ENCODE measurements at regions not wholly inside any gene's neighbourhood (a gene's known extent, or its start where the extent isn't known, plus 50 kb on each side); places are given as distances from the start of the nearest gene placed in this dataset.

GRCh38 chr1:204806943-204807687 lies 63.5 kb upstream of the NFASC start (continued):
- TF ChIP-seq ZBTB7B (CRISPR knock-in tag; IDR thresholded peaks at IDR 0.05) (peak; percentile 47; the same call in 1 of the 2 replicates), RFXANK (CRISPR knock-in tag; IDR thresholded peaks at IDR 0.05) (no peak), PPARG (CRISPR knock-in tag; conservative IDR thresholded peaks at IDR 0.05) (peak; percentile 97), LCORL (IDR thresholded peaks at IDR 0.05) (no peak), LCORL (CRISPR knock-in tag; IDR thresholded peaks at IDR 0.05) (peak; percentile 47; the same call in 1 of the 2 replicates), RXRB (CRISPR knock-in tag; IDR thresholded peaks at IDR 0.05; ENCODE audit: borderline replicate concordance) (peak; percentile 92), ZNF414 (CRISPR knock-in tag; IDR thresholded peaks at IDR 0.05) (0 out of 2 replicates have a peak, but pooled peaks have one; percentile 41), KDM3A (CRISPR knock-in tag; IDR thresholded peaks at IDR 0.05; ENCODE audit: low read depth) (peak; percentile 54; the same call in 1 of the 2 replicates), JUNB (CRISPR knock-in tag; IDR thresholded peaks at IDR 0.05; ENCODE audit: borderline replicate concordance) (no peak), MYPOP (CRISPR knock-in tag; IDR thresholded peaks at IDR 0.05) (peak; percentile 66; the same call in 1 of the 2 replicates), MLLT10 (CRISPR knock-in tag; IDR thresholded peaks at IDR 0.05) (no peak), SNAI1 (CRISPR knock-in tag; IDR thresholded peaks at IDR 0.05; ENCODE audit: borderline replicate concordance) (0 out of 2 replicates have a peak, but pooled peaks have one; percentile 19), ZNF180 (CRISPR knock-in tag; IDR thresholded peaks at IDR 0.05; ENCODE audit: borderline replicate concordance, low read depth) (no peak)
- TF ChIP-seq, protein P1, sequence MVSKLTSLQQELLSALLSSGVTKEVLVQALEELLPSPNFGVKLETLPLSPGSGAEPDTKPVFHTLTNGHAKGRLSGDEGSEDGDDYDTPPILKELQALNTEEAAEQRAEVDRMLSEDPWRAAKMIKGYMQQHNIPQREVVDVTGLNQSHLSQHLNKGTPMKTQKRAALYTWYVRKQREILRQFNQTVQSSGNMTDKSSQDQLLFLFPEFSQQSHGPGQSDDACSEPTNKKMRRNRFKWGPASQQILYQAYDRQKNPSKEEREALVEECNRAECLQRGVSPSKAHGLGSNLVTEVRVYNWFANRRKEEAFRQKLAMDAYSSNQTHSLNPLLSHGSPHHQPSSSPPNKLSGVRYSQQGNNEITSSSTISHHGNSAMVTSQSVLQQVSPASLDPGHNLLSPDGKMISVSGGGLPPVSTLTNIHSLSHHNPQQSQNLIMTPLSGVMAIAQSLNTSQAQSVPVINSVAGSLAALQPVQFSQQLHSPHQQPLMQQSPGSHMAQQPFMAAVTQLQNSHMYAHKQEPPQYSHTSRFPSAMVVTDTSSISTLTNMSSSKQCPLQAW (CRISPR knock-in tag; IDR thresholded peaks at IDR 0.05): 0 out of 2 replicates have a peak, but pooled peaks have one; percentile 35
- TF ChIP-seq, protein P2, sequence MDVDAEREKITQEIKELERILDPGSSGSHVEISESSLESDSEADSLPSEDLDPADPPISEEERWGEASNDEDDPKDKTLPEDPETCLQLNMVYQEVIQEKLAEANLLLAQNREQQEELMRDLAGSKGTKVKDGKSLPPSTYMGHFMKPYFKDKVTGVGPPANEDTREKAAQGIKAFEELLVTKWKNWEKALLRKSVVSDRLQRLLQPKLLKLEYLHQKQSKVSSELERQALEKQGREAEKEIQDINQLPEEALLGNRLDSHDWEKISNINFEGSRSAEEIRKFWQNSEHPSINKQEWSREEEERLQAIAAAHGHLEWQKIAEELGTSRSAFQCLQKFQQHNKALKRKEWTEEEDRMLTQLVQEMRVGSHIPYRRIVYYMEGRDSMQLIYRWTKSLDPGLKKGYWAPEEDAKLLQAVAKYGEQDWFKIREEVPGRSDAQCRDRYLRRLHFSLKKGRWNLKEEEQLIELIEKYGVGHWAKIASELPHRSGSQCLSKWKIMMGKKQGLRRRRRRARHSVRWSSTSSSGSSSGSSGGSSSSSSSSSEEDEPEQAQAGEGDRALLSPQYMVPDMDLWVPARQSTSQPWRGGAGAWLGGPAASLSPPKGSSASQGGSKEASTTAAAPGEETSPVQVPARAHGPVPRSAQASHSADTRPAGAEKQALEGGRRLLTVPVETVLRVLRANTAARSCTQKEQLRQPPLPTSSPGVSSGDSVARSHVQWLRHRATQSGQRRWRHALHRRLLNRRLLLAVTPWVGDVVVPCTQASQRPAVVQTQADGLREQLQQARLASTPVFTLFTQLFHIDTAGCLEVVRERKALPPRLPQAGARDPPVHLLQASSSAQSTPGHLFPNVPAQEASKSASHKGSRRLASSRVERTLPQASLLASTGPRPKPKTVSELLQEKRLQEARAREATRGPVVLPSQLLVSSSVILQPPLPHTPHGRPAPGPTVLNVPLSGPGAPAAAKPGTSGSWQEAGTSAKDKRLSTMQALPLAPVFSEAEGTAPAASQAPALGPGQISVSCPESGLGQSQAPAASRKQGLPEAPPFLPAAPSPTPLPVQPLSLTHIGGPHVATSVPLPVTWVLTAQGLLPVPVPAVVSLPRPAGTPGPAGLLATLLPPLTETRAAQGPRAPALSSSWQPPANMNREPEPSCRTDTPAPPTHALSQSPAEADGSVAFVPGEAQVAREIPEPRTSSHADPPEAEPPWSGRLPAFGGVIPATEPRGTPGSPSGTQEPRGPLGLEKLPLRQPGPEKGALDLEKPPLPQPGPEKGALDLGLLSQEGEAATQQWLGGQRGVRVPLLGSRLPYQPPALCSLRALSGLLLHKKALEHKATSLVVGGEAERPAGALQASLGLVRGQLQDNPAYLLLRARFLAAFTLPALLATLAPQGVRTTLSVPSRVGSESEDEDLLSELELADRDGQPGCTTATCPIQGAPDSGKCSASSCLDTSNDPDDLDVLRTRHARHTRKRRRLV (CRISPR knock-in tag; IDR thresholded peaks at IDR 0.05): 0 out of 2 replicates have a peak, but pooled peaks have one; percentile 60
- TF ChIP-seq, protein P3, sequence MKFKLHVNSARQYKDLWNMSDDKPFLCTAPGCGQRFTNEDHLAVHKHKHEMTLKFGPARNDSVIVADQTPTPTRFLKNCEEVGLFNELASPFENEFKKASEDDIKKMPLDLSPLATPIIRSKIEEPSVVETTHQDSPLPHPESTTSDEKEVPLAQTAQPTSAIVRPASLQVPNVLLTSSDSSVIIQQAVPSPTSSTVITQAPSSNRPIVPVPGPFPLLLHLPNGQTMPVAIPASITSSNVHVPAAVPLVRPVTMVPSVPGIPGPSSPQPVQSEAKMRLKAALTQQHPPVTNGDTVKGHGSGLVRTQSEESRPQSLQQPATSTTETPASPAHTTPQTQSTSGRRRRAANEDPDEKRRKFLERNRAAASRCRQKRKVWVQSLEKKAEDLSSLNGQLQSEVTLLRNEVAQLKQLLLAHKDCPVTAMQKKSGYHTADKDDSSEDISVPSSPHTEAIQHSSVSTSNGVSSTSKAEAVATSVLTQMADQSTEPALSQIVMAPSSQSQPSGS (CRISPR knock-in tag; IDR thresholded peaks at IDR 0.05): peak; percentile 27; the same call in 1 of the 2 replicates
- TF ChIP-seq, protein P4, sequence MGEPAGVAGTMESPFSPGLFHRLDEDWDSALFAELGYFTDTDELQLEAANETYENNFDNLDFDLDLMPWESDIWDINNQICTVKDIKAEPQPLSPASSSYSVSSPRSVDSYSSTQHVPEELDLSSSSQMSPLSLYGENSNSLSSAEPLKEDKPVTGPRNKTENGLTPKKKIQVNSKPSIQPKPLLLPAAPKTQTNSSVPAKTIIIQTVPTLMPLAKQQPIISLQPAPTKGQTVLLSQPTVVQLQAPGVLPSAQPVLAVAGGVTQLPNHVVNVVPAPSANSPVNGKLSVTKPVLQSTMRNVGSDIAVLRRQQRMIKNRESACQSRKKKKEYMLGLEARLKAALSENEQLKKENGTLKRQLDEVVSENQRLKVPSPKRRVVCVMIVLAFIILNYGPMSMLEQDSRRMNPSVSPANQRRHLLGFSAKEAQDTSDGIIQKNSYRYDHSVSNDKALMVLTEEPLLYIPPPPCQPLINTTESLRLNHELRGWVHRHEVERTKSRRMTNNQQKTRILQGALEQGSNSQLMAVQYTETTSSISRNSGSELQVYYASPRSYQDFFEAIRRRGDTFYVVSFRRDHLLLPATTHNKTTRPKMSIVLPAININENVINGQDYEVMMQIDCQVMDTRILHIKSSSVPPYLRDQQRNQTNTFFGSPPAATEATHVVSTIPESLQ (CRISPR knock-in tag; conservative IDR thresholded peaks at IDR 0.05): no peak
